Activated T-helper 17 cell treated with anti-CD3 and anti-CD28 coated beads, Interleukin-2, amount 50 U/mL, for 72 hours (primary cell): ENCODE measurements at regions not wholly inside any gene's neighbourhood (a gene's known extent, or its start where the extent isn't known, plus 50 kb on each side); places are given as distances from the start of the nearest gene placed in this dataset.

Experiments
- ATAC-seq: fragments of 150-1000 bp; cut with Tn5 transposase; replicated peaks from 2 replicates; pipeline ENCODE4 v1.10.0; 2021; ENCODE audit warnings: mild to moderate bottlenecking, moderate library complexity
- H3K27ac Mint-ChIP-seq: one replicate; pipeline ENCODE4 v1.8.0; 2022; ENCODE audit warnings: mixed read lengths
- H3K27me3 Mint-ChIP-seq: one replicate; pipeline ENCODE4 v1.8.0; 2022; ENCODE audit warnings: mixed read lengths
- H3K36me3 Mint-ChIP-seq: one replicate; pipeline ENCODE4 v1.8.0; 2022; ENCODE audit warnings: low read depth, mild to moderate bottlenecking, mixed read lengths
- H3K4me1 Mint-ChIP-seq: one replicate; pipeline ENCODE4 v1.8.0; 2022; ENCODE audit warnings: mixed read lengths
- H3K4me3 Mint-ChIP-seq: one replicate; pipeline ENCODE4 v1.8.0; 2022; ENCODE audit warnings: mild to moderate bottlenecking, mixed read lengths
- H3K9me3 Mint-ChIP-seq: one replicate; pipeline ENCODE4 v1.8.0; 2022; ENCODE audit warnings: mixed read lengths

- Mint-ChIP-seq H3K27ac (no peak overlapping the region), H3K4me1 (no peaks in the 10 kb centered on the region), H3K36me3 (no peaks in the 10 kb centered on the region), H3K27me3 (no peaks in the 10 kb centered on the region), H3K4me3 (no peak overlapping the region), H3K9me3 (no peaks in the 10 kb centered on the region)
- no peak for ATAC-seq
These were observed 123.6 kb upstream of the MTNR1B start for GRCh38 chr11:92845805-92846204.

- Mint-ChIP-seq H3K4me1 (no peaks in the 10 kb centered on the region), H3K9me3 (no peaks in the 10 kb centered on the region), H3K27ac (no peak overlapping the region), H3K27me3 (no peaks in the 10 kb centered on the region), H3K36me3 (no peaks in the 10 kb centered on the region), H3K4me3 (no peak overlapping the region)
- ATAC-seq: no peak
These were observed 122.8 kb upstream of the MTNR1B start for GRCh38 chr11:92846491-92847125.

- no peaks in the 10 kb centered on the region for H3K9me3 Mint-ChIP-seq
- H3K27ac Mint-ChIP-seq: no peak overlapping the region
- no peaks in the 10 kb centered on the region for H3K27me3 Mint-ChIP-seq
- no peaks in the 10 kb centered on the region for H3K36me3 Mint-ChIP-seq
- H3K4me1 Mint-ChIP-seq: no peaks in the 10 kb centered on the region
- no peak overlapping the region for H3K4me3 Mint-ChIP-seq
- ATAC-seq: no peak
These were observed 120.9 kb upstream of the MTNR1B start for GRCh38 chr11:92848578-92848977.

GRCh38 chr11:92850296-92850826 is 119.1 kb upstream of the MTNR1B start:
- H3K4me3 Mint-ChIP-seq: no peak overlapping the region
- no peaks in the 10 kb centered on the region for H3K36me3 Mint-ChIP-seq
- H3K4me1 Mint-ChIP-seq: no peaks in the 10 kb centered on the region
- no peak overlapping the region for H3K27ac Mint-ChIP-seq
- H3K27me3 Mint-ChIP-seq: no peaks in the 10 kb centered on the region
- ATAC-seq: no peak
- H3K9me3 Mint-ChIP-seq: no peaks in the 10 kb centered on the region

- Mint-ChIP-seq H3K36me3 (no peaks in the 10 kb centered on the region), H3K27ac (no peak overlapping the region), H3K4me1 (no peaks in the 10 kb centered on the region), H3K4me3 (no peak overlapping the region), H3K27me3 (no peaks in the 10 kb centered on the region), H3K9me3 (no peaks in the 10 kb centered on the region)
- ATAC-seq: no peak
These were observed 117.2 kb upstream of the MTNR1B start for GRCh38 chr11:92852229-92852628.

GRCh38 chr11:92852946-92853345 is 116.5 kb upstream of the MTNR1B start:
- no peaks in the 10 kb centered on the region for H3K36me3 Mint-ChIP-seq
- H3K27me3 Mint-ChIP-seq: no peaks in the 10 kb centered on the region
- H3K27ac Mint-ChIP-seq: no peak overlapping the region
- H3K9me3 Mint-ChIP-seq: no peaks in the 10 kb centered on the region
- H3K4me3 Mint-ChIP-seq: no peak overlapping the region
- H3K4me1 Mint-ChIP-seq: no peaks in the 10 kb centered on the region
- no peak for ATAC-seq

- Mint-ChIP-seq H3K4me3 (no peak overlapping the region), H3K36me3 (no peaks in the 10 kb centered on the region), H3K4me1 (no peaks in the 10 kb centered on the region), H3K27ac (no peak overlapping the region), H3K27me3 (no peaks in the 10 kb centered on the region), H3K9me3 (no peaks in the 10 kb centered on the region)
- ATAC-seq: no peak
These were observed 115.3 kb upstream of the MTNR1B start for GRCh38 chr11:92854162-92854561.

- H3K36me3 Mint-ChIP-seq: no peaks in the 10 kb centered on the region
- H3K4me1 Mint-ChIP-seq: no peaks in the 10 kb centered on the region
- H3K27ac Mint-ChIP-seq: no peak overlapping the region
- H3K4me3 Mint-ChIP-seq: no peak overlapping the region
- no peaks in the 10 kb centered on the region for H3K9me3 Mint-ChIP-seq
- no peak for ATAC-seq
- no peaks in the 10 kb centered on the region for H3K27me3 Mint-ChIP-seq
These were observed 114.5 kb upstream of the MTNR1B start for GRCh38 chr11:92854952-92855351.

GRCh38 chr11:92855607-92856405 is 113.6 kb upstream of the MTNR1B start:
- Mint-ChIP-seq H3K4me3 (no peak overlapping the region), H3K4me1 (no peaks in the 10 kb centered on the region), H3K27ac (no peak overlapping the region), H3K36me3 (no peaks in the 10 kb centered on the region), H3K9me3 (no peaks in the 10 kb centered on the region), H3K27me3 (no peaks in the 10 kb centered on the region)
- ATAC-seq: no peak

GRCh38 chr11:92857407-92857806 is 112.0 kb upstream of the MTNR1B start:
- Mint-ChIP-seq H3K4me3 (no peak overlapping the region), H3K4me1 (no peaks in the 10 kb centered on the region), H3K36me3 (no peaks in the 10 kb centered on the region), H3K9me3 (no peaks in the 10 kb centered on the region), H3K27ac (no peak overlapping the region), H3K27me3 (no peaks in the 10 kb centered on the region)
- ATAC-seq: no peak

- Mint-ChIP-seq H3K4me1 (no peaks in the 10 kb centered on the region), H3K27ac (no peak overlapping the region), H3K36me3 (no peaks in the 10 kb centered on the region), H3K27me3 (no peaks in the 10 kb centered on the region), H3K9me3 (no peaks in the 10 kb centered on the region), H3K4me3 (no peak overlapping the region)
- ATAC-seq: no peak
These were observed 110.2 kb upstream of the MTNR1B start for GRCh38 chr11:92859156-92859690.

GRCh38 chr11:92861634-92862033 is 107.8 kb upstream of the MTNR1B start:
- Mint-ChIP-seq H3K36me3 (no peaks in the 10 kb centered on the region), H3K27me3 (no peaks in the 10 kb centered on the region), H3K4me3 (no peak overlapping the region), H3K4me1 (no peaks in the 10 kb centered on the region), H3K27ac (no peak overlapping the region), H3K9me3 (no peaks in the 10 kb centered on the region)
- no peak for ATAC-seq

GRCh38 chr11:92865352-92865751 is 104.1 kb upstream of the MTNR1B start:
- Mint-ChIP-seq H3K9me3 (no peaks in the 10 kb centered on the region), H3K36me3 (no peaks in the 10 kb centered on the region), H3K4me3 (no peak overlapping the region), H3K27me3 (peaks cover 4% of the 10 kb centered on the region), H3K4me1 (no peaks in the 10 kb centered on the region), H3K27ac (no peak overlapping the region)
- no peak for ATAC-seq

- no peaks in the 10 kb centered on the region for H3K9me3 Mint-ChIP-seq
- peaks cover 4% of the 10 kb centered on the region for H3K27me3 Mint-ChIP-seq
- no peaks in the 10 kb centered on the region for H3K4me1 Mint-ChIP-seq
- no peak overlapping the region for H3K27ac Mint-ChIP-seq
- no peak for ATAC-seq
- H3K36me3 Mint-ChIP-seq: no peaks in the 10 kb centered on the region
- H3K4me3 Mint-ChIP-seq: no peak overlapping the region
These were observed 102.7 kb upstream of the MTNR1B start for GRCh38 chr11:92866679-92867282.
